Stimulated activated CD4-positive, alpha-beta T cell treated with anti-CD3 and anti-CD28 coated beads, TNF-alpha, amount 100 ng/mL, for 48 hours (primary cell): ENCODE measurements at regions not wholly inside any gene's neighbourhood (a gene's known extent, or its start where the extent isn't known, plus 50 kb on each side); places are given as distances from the start of the nearest gene placed in this dataset.

Experiments
- DNase-seq, 3 donors: peaks; one replicate each; pipeline ENCODE4 v3.0.0-alpha.2; 2020; ENCODE audit warnings: low read depth in 3 of 3

DNA sequence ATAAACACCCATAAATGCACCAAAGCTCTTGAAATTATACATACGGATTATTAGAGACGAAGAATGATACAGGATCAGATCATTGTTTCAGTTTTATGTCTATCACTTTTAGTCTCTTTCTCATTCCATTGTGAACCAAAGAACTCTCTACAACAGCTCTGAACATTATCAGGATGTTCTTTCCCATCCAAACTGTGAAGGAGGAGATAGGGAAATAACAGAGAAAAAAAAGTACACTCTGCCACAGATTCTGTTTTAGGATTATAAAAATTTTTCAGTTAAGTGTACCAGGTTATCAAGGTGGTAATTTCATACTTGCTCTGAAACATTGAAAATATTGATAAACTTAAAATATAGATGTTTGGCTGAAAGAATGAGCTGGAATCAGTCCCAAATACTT lies 270.9 kb downstream of the MZT1 start:
- no peak for DNase-seq

DNA sequence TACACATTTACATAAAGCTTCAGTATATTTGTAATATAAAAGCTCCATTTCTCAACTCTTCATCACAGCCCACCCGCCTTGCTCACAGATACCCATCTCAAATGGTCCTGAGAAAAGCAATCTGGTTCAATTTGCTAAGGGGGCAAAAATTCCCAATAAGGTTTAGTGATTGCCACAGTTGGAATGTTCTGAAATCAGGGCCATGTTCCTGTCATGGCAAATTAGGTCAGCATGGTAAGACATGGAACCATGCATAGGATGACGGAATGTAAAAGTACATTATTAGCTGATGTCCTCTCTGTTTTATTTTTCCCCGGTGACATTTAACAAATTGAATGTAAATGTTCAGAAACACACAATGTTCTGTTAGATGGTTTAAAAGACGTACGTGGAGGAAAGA lies 274.3 kb downstream of the MZT1 start:
- DNase-seq = no peak

DNA sequence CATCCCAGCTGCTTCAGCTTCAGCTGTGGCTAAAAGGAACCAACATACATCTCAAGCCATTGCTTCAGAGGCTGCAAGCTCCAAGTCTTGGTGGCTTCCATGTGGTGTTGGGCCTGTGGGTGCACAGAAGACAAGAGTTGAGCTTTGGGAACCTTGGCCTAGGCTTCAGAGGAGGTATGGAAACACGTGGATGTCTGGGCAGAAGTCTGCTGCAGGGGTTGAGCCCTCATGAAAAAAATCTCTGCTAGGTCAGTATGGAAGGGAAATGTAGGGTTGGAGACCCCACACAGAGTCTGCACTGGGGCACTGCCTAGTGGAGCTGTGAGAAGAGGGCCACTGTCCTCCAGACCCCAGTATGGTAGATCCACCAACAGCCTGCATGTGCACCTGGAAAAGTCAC lies 279.3 kb downstream of the MZT1 start:
- no peak for DNase-seq

DNA sequence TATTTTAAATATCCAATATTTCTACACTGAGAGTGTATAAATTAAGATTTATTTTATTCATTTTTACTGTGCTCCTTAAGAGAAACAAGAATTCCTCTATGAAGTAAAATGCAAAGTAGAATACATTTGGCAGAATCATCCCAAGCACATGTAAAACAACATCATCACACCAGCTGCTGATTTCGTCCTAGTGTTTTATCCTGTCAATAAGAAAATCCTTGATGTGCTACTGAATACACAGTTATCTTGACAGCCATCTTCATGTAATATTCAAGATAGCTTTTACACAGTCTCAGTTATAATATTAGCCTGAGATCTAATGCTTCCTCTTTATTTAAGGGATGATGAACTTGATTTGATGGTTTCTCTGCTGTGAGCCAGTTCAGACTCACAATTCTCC lies 282.4 kb downstream of the MZT1 start:
- no peak for DNase-seq

DNA sequence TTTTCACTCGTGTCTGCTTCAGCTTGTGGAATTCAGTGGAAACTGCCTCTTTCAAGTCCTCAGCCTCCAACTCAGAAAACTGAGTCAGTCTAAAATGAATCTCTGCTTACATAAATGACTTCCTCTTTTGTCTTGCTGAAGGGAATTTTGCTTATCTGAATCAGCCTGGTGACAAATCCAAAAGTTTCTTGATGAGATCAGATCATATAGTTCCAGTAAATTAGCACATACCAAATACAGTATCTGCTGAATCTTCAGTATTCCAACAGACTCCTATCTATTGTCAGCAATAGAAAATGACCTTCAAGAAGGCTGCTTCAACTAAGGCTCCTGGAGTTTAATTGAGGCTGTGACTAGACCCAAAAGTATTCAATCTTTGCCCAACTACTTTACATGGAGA lies 290.0 kb downstream of the MZT1 start:
- DNase-seq = no peak

DNA sequence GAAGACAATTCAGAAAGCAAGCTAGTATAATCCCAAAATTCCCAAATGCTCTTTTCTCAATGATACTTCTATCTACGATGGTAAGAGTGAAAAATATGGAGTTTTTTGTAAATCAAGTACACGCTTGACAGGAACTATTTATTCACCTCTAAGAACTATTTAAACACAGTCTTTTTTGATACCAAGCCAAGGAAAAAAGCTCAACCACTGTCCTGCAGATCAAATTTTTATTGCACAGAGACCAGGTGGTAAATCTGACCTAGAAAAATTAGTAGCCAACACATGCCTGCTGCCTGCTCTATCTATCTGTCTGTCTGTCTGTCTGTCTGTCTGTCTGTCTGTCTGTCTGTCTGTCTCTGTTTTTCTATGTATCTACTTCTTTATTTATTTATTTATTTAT lies 292.2 kb downstream of the MZT1 start:
- no peak for DNase-seq

DNA sequence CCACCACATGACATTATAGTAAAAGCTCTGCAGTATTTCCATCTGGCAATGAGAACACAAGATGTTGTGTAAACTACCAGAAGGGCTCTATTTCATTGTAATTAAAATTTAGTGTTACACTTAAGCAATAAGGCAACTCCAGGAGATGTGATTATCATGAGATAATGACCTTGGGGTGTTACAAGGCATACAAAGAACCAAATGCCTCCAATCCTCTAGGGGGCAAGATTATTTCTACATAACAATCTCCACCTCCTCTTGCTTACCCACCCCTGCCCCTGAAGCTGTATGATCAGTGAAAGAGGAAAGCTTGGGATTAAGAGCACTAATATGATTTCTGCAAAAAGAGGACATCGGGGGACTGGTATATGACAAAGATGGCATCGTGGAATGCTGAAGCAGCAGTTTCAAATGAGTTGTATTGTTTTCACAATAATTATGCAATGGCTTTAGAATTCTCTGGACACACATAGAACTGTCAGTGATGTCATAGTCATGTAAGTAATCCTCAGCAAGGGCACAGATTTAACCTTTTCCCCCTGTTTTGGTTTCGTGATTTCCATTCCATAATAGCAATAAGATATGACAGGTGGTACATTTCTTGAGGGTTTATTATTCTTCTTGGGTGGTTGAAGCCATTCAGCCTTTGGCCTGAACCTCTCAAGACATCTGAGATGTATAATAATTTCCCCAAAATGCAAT lies 295.3 kb downstream of the MZT1 start:
- no peak for DNase-seq

DNA sequence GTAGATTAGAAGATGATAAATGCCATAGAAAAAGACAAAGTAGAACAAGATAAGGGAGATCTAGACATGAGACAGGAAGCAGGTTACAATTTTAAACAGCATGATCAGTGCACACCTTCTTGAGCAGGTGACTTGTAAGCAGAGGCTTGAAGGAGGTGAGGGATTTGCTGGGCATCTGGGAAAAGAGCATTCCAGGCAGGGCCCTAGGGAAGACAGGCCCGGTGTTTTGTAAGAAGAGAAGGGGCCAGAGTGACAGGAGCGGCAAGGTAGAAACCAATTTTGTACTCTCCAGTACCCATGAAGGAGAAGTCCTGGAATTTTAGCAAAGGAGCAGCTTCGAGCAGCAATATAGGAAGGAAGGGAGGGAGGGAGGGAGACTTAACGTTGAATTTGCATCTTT lies 296.5 kb downstream of the MZT1 start:
- DNase-seq = no peak

DNA sequence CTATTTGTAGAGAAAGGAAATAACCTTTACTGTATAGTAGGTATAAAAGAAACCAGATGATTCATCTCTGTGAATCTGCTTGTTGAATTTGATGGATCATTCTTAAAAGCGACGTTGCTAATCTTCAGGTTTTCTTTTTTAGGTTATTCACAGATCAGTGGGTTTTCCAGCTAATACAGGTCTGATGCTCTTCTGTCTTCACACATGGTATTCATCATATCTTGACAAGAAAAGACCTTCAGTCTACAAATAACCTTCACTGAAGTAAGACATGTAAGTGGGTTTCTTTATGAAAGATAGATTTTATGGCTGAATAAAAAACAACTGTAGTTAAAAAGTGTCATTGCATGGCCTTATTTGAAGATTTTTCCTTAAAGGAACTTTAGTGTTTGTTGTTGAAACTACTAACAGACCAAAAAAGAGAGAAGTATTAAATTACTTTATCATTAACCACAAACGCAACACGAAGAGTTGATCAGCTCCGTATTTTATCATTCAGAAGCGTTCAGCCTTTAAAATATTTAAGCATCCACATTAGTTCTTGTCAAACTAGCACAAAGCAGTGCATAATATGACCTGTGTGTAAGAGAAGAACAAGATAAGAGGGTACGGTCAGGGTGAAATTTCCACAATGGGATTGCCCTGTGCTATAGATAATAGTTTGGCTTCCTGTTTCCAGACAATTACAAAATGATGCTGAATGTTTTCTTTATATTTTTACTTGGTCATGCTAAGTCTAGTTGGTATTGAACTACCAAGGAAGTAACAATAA lies 299.5 kb downstream of the MZT1 start:
- DNase-seq = no peak

DNA sequence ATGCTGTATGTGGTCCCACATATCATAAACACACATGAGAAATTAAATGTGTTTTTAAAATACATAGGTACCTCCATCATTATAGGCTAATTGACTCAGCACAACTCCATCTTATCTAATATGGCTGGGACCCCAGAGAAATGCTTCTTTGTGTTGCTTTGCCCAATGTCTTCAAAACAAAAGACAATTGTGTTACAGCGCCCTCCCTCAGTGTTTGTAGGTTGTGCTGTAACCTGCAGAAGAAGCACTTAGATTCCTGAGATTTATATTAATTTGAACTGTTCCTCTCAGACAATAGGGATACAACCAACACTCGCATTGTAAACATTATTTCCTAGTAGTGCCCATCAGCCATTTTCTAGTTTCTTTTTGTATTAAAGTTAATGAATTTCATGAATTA lies 303.4 kb downstream of the MZT1 start:
- no peak for DNase-seq

DNA sequence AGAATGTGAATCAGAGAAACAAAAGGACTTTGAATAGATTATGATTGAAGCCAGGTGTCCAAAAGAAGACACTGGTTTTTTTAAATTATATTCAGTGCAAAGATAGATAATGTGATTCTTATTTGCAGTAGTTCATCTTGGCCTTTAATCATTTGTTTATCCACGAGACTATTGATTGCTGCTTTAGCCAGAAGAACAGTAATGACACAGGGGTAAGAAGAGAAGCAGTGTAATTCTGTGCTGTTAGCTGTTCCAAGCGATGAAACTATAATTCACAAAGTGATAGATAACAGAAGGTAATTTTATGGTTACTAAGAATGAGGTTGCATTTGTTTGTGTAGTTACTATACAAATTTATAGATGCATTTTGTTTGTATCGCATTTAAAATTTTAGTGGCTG lies 311.6 kb downstream of the MZT1 start:
- no peak for DNase-seq

DNA sequence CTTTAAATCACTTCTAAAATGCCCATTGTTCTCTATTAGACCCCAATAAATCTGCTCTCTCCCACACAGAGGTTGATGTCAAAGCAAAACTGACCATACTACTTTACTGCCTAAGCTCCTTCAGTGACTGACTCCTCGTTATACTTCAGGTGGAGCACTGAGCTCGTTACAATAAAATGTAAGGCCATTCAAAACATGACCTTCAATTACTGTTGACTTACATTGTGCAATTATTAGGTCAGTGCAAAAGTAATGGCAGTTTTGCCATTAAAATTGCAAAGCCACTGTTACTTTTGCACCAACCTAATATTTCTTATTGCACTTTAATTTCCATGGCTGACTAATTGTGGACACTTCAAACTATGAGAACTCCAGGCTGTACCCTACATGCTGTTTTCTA lies 314.9 kb downstream of the MZT1 start:
- no peak for DNase-seq

DNA sequence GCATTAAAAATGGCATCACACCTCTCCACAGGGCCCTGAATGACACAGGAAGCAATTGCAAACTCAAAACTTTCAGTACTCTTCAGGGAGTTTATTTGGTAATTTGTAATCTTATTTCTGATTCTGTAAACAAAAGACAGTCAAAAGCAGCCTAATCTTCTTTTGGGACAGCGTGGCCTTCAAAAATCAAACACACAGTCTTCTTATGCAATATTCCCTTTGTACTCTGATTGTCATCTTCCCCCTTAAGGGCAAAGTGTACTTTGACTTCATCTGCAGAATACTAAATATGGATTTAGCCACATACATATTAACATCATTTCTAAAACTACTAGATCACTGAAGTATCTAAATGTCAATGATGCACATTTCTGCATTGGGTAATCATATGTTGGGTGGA lies 322.0 kb downstream of the MZT1 start:
- DNase-seq = no peak

DNA sequence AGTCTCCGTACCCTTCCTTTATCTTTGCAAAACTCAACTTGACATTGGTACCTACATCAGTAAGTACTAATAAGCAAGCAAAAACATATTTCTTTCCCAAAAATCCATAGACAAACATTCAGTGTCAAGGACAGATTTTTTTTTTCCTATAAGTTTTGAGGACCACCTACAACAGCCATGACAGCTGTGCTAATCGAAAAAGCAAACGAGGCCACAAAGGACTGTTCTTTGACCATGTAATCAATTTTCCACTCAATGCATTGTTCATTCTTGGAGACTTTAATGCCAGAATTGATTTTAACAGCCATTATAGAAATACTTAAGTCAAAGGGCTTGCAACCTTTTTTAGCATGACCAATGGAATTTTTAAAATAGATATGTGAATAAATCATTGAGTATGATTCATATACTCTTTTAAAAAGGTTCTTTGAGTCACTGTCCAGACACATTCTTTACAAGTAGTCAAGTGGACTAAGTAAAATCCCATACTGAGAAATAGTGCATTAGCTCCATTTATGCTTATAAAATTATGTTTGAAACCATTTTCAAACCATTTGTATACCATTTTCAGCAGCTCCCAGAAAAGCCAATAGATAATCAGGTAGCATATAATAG lies 323.9 kb downstream of the MZT1 start:
- no peak for DNase-seq

DNA sequence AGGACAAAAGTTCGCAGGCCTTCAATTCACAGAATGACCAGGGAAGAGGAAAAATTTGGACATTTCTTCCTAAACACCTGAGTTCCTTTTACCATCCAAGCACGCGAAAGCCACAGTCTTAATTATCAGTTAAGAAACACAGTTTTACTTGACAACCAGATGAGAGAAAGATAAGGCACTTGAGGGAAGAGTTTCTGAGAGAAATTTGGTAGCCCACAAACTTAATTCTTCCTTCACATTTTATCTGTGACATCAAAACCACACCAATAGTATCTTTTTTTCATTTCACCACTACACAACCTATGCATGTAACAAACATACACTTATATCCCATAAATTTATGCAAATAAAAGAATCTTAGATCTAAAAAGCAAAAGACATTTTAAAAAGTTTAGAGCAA lies 326.6 kb downstream of the MZT1 start:
- no peak for DNase-seq

DNA sequence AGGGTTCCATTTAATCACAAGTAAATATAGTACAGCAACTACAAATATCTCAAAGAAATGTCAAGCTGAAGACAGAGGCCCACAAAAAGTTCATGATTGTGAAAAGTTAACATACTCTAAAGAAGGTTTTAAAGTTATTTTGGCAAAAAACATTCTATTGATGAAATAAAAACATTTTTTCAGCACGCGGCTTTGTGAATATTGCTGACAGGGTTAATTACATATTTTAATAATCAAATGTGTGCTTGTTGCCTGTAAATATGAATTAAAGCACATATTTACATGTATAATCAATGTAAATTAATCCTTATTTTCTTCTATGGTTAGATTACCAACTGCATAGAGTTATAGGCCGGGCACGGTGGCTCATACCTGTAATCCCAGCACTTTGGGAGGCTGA lies 328.1 kb downstream of the MZT1 start:
- no peak for DNase-seq

DNA sequence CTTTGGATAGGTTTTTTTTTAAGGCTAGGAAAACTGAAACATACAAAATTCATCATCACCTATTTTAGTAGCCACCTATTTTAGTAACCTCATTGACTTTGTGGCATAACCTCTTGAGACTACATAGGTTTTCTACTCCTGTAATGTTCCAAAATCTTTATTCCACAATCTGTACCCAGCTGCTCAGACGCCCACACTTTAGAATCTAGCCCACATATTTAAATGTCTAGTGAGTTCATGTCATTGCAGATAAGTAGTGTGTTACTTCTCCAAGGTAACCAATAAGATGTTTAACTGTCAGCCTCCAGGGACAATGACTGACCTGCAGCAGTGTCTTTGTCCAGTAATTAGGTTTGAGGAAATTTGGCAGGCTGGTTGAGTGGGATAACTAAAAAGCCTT lies 330.2 kb downstream of the MZT1 start:
- no peak for DNase-seq

DNA sequence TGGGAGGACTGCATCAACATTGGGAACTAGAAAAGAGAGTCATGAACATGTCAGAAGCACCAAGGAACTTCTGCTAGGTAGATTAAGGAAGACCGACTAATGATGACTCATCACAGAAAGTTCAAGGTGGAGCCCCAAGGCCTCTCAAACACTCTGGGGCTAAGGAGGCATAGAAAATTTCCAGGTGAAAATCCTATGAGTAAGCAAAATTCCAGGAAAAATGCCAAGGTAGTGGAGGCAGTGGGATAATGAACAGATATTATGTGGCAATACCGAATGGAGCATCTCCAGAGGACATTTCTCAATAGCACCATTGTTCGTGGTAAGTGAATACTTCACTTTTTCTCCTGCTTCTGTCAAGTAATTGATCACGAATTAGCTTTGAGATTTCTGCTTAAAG lies 336.5 kb downstream of the MZT1 start:
- DNase-seq = no peak

DNA sequence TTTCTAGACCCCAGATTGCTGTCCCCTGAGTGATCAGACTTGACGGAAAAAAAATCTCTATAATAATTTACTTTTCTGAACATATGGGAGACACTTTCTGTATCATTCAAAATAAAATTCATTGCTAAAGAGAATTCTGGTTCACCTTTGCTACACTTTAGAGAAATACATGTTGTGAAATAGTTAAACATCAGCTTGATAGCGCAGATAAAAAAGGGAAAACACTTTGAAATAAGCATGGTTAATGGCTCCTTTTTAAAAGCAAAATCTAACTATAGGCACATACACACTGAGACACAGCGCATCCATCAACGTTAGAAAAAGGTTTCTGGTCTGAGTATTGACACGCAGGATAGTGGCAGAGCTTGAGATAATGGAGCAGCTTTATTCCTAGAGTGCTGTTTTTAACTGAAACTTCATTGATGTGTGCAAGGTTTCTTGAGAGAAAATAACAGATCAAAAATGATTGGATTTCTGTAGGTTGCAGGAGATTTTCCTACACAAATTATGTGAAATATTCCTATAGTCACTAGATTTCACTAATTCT lies 341.2 kb downstream of the MZT1 start:
- DNase-seq = no peak

DNA sequence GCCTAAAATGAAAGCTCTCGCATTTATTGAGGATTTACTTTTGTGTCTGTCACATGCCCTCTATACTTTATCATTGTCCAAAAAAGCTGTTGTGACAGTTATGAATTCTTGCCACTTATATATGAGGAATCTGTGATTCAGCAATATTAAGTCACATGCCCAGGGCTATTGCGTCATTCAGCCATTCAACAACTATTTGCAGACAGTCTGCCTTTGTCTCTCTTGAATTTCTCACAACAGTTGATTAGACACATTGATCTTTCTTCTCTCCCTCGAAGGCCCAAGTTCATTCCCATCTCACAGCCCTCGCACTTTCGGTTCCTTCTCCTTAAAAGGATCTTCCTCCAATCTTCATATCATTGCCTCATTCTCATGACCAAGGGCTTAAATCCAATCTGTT lies 342.6 kb downstream of the MZT1 start:
- no peak for DNase-seq

DNA sequence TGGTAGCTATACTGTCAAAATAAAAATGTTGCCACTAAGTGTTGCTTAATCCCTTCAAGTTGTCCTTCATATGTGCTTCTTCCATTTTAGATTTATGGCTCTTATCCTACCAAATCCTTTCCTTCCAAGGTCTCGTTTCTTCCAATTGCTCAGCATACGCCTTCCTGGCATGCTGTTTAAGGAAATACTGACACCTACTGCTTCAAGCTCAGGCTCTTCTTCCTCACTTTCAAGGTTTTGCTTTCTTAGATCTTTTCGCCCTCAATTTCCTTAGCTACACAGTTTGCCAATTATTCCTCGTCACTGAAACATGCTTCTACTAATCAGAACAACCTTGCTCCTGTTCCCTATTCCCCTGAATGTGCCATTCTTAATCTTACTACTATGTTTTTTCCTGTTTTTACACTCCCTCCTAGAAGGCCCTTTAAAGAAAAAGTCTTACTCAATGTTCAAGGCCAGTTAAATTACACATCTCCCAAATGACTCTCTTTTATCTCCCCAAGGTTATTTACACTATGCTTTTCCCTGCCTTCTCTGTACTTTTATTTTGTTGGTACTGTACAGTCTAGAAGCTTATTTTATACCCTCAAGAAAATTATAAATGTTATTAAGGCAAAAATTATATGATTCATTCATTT lies 343.1 kb downstream of the MZT1 start:
- DNase-seq = no peak

DNA sequence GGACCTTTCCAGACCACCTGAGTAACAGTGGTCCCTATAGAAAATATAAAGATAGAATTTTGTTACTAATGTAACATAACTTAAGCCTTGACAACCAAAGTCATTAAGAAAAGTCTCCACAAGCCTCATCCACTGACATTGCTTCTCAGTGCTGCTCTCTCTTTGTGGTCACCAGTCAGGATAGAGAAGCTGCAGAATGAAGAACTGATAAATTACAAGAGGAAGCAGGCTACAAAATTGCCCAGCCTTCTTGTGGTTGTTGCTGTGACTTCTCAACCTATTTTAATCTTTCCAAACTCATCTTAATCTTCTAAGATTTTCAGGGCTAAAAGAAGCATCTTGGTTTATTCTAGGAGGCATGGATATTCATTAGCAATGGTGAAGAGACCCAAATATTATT lies 343.8 kb downstream of the MZT1 start:
- DNase-seq = no peak

DNA sequence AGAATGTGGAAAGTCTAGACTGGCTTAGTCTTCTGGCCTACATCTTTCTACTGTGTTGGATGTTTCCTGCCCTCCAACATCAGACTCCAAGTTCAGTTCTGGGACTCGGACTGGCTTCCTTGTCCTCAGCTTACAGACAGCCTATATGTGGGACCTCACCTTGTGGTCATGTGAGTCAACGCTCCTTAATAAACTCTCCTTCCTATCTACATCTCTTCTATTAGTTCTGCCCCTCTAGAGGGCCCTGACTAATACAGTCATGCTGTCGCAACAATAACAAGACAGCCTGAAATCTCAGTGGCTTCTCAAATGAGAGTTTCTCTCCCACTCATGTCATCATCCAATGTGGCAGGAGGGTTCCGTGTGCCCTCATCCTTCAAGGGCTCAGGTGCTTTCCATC lies 347.8 kb downstream of the MZT1 start:
- no peak for DNase-seq
